ENCODE measurements at regions not wholly inside any gene's neighbourhood (a gene's known extent, or its start where the extent isn't known, plus 50 kb on each side); places are given as distances from the start of the nearest gene placed in this dataset.

- H3K9ac ChIP-seq (ENCODE audit: low read length): no peak overlapping the region
- no peaks in the 10 kb centered on the region for H3K36me3 ChIP-seq (ENCODE audit: control insufficient read depth, insufficient read depth, low read length)
- H3K27me3 ChIP-seq (ENCODE audit: control insufficient read depth, insufficient read depth, low read length): peaks cover 6% of the 10 kb centered on the region
- H3K4me1 ChIP-seq (ENCODE audit: control insufficient read depth, insufficient read depth, low read length): peaks cover 5% of the 10 kb centered on the region; the same call in 1 of the 2 replicates
- no peak overlapping the region for H3K4me3 ChIP-seq (ENCODE audit: low read depth, low read length)
- no peak overlapping the region for H3K27ac ChIP-seq (ENCODE audit: low read depth, low read length)
- H3K9me3 ChIP-seq (ENCODE audit: control insufficient read depth, insufficient read depth, low read depth, low read length): no peaks in the 10 kb centered on the region; the same call in 1 of the 2 replicates
Observed at GRCh38 chrX:150163221-150163930, 199.7 kb upstream of the MAMLD1 start.

GRCh38 chrX:150163956-150164726 lies 199.0 kb upstream of the MAMLD1 start:
- Histone ChIP-seq H3K27ac (ENCODE audit: low read depth, low read length) (no peak overlapping the region), H3K36me3 (ENCODE audit: control insufficient read depth, insufficient read depth, low read length) (no peaks in the 10 kb centered on the region), H3K4me1 (ENCODE audit: control insufficient read depth, insufficient read depth, low read length) (peaks cover 5% of the 10 kb centered on the region; the same call in 1 of the 2 replicates), H3K27me3 (ENCODE audit: control insufficient read depth, insufficient read depth, low read length) (peaks cover 6% of the 10 kb centered on the region), H3K4me3 (ENCODE audit: low read depth, low read length) (no peak overlapping the region), H3K9me3 (ENCODE audit: control insufficient read depth, insufficient read depth, low read depth, low read length) (no peaks in the 10 kb centered on the region; the same call in 1 of the 2 replicates), H3K9ac (ENCODE audit: low read length) (no peak overlapping the region)

GRCh38 chrX:150164971-150165600 lies 198.0 kb upstream of the MAMLD1 start:
- Histone ChIP-seq H3K4me3 (ENCODE audit: low read depth, low read length) (no peak overlapping the region), H3K9me3 (ENCODE audit: control insufficient read depth, insufficient read depth, low read depth, low read length) (no peaks in the 10 kb centered on the region; the same call in 1 of the 2 replicates), H3K9ac (ENCODE audit: low read length) (no peak overlapping the region), H3K27me3 (ENCODE audit: control insufficient read depth, insufficient read depth, low read length) (peaks cover 6% of the 10 kb centered on the region), H3K36me3 (ENCODE audit: control insufficient read depth, insufficient read depth, low read length) (no peaks in the 10 kb centered on the region), H3K27ac (ENCODE audit: low read depth, low read length) (no peak overlapping the region), H3K4me1 (ENCODE audit: control insufficient read depth, insufficient read depth, low read length) (peaks cover 5% of the 10 kb centered on the region; the same call in 1 of the 2 replicates)

GRCh38 chrX:150165776-150166610 lies 197.1 kb upstream of the MAMLD1 start:
- Histone ChIP-seq H3K4me3 (ENCODE audit: low read depth, low read length) (no peak overlapping the region), H3K9me3 (ENCODE audit: control insufficient read depth, insufficient read depth, low read depth, low read length) (no peaks in the 10 kb centered on the region; the same call in 1 of the 2 replicates), H3K27me3 (ENCODE audit: control insufficient read depth, insufficient read depth, low read length) (peaks cover 6% of the 10 kb centered on the region), H3K36me3 (ENCODE audit: control insufficient read depth, insufficient read depth, low read length) (no peaks in the 10 kb centered on the region), H3K4me1 (ENCODE audit: control insufficient read depth, insufficient read depth, low read length) (peaks cover 5% of the 10 kb centered on the region; the same call in 1 of the 2 replicates), H3K27ac (ENCODE audit: low read depth, low read length) (no peak overlapping the region), H3K9ac (ENCODE audit: low read length) (no peak overlapping the region)

- H3K4me1 ChIP-seq (ENCODE audit: control insufficient read depth, insufficient read depth, low read length): no peaks in the 10 kb centered on the region
- H3K36me3 ChIP-seq (ENCODE audit: control insufficient read depth, insufficient read depth, low read length): no peaks in the 10 kb centered on the region
- no peak overlapping the region for H3K27ac ChIP-seq (ENCODE audit: low read depth, low read length)
- H3K27me3 ChIP-seq (ENCODE audit: control insufficient read depth, insufficient read depth, low read length): peaks cover 7% of the 10 kb centered on the region
- no peak overlapping the region for H3K9ac ChIP-seq (ENCODE audit: low read length)
- no peak overlapping the region for H3K4me3 ChIP-seq (ENCODE audit: low read depth, low read length)
- no peaks in the 10 kb centered on the region; the same call in 1 of the 2 replicates for H3K9me3 ChIP-seq (ENCODE audit: control insufficient read depth, insufficient read depth, low read depth, low read length)
Observed at GRCh38 chrX:150167482-150168324, 195.4 kb upstream of the MAMLD1 start.

GRCh38 chrX:150182161-150182560 lies 181.0 kb upstream of the MAMLD1 start:
- no peak overlapping the region for H3K9ac ChIP-seq (ENCODE audit: low read length)
- H3K4me1 ChIP-seq (ENCODE audit: control insufficient read depth, insufficient read depth, low read length): no peaks in the 10 kb centered on the region
- H3K36me3 ChIP-seq (ENCODE audit: control insufficient read depth, insufficient read depth, low read length): no peaks in the 10 kb centered on the region
- H3K9me3 ChIP-seq (ENCODE audit: control insufficient read depth, insufficient read depth, low read depth, low read length): no peaks in the 10 kb centered on the region
- no peaks in the 10 kb centered on the region; the same call in 1 of the 2 replicates for H3K27me3 ChIP-seq (ENCODE audit: control insufficient read depth, insufficient read depth, low read length)
- H3K4me3 ChIP-seq (ENCODE audit: low read depth, low read length): no peak overlapping the region
- no peak overlapping the region for H3K27ac ChIP-seq (ENCODE audit: low read depth, low read length)

GRCh38 chrX:150184491-150184890 lies 178.6 kb upstream of the MAMLD1 start:
- H3K27me3 ChIP-seq (ENCODE audit: control insufficient read depth, insufficient read depth, low read length): no peaks in the 10 kb centered on the region; the same call in 1 of the 2 replicates
- no peaks in the 10 kb centered on the region for H3K36me3 ChIP-seq (ENCODE audit: control insufficient read depth, insufficient read depth, low read length)
- H3K4me1 ChIP-seq (ENCODE audit: control insufficient read depth, insufficient read depth, low read length): no peaks in the 10 kb centered on the region
- H3K4me3 ChIP-seq (ENCODE audit: low read depth, low read length): no peak overlapping the region
- H3K27ac ChIP-seq (ENCODE audit: low read depth, low read length): no peak overlapping the region
- no peak overlapping the region for H3K9ac ChIP-seq (ENCODE audit: low read length)
- no peaks in the 10 kb centered on the region for H3K9me3 ChIP-seq (ENCODE audit: control insufficient read depth, insufficient read depth, low read depth, low read length)

GRCh38 chrX:150185766-150186165 lies 177.4 kb upstream of the MAMLD1 start:
- no peaks in the 10 kb centered on the region for H3K36me3 ChIP-seq (ENCODE audit: control insufficient read depth, insufficient read depth, low read length)

GRCh38 chrX:150192816-150193215 lies 170.3 kb upstream of the MAMLD1 start:
- Histone ChIP-seq H3K9ac (ENCODE audit: low read length) (no peak overlapping the region), H3K36me3 (ENCODE audit: control insufficient read depth, insufficient read depth, low read length) (no peaks in the 10 kb centered on the region), H3K4me1 (ENCODE audit: control insufficient read depth, insufficient read depth, low read length) (no peaks in the 10 kb centered on the region; the same call in 1 of the 2 replicates), H3K9me3 (ENCODE audit: control insufficient read depth, insufficient read depth, low read depth, low read length) (no peaks in the 10 kb centered on the region), H3K4me3 (ENCODE audit: low read depth, low read length) (no peak overlapping the region), H3K27me3 (ENCODE audit: control insufficient read depth, insufficient read depth, low read length) (no peaks in the 10 kb centered on the region; the same call in 1 of the 2 replicates), H3K27ac (ENCODE audit: low read depth, low read length) (no peak overlapping the region)

More at GRCh38 chrX:150185766-150186165, 177.4 kb upstream of the MAMLD1 start:
- H3K9me3 ChIP-seq (ENCODE audit: control insufficient read depth, insufficient read depth, low read depth, low read length): no peaks in the 10 kb centered on the region
- H3K27ac ChIP-seq (ENCODE audit: low read depth, low read length): no peak overlapping the region
- H3K27me3 ChIP-seq (ENCODE audit: control insufficient read depth, insufficient read depth, low read length): no peaks in the 10 kb centered on the region; the same call in 1 of the 2 replicates
- no peak overlapping the region for H3K9ac ChIP-seq (ENCODE audit: low read length)
- H3K4me3 ChIP-seq (ENCODE audit: low read depth, low read length): no peak overlapping the region
- H3K4me1 ChIP-seq (ENCODE audit: control insufficient read depth, insufficient read depth, low read length): no peaks in the 10 kb centered on the region

Data from HUES6 (cell line).